ENCODE measurements at regions not wholly inside any gene's neighbourhood (a gene's known extent, or its start where the extent isn't known, plus 50 kb on each side); places are given as distances from the start of the nearest gene placed in this dataset.
"Not testable (repeated sequence)": the region's sequence is repeated elsewhere in the genome, so short reads cannot be mapped to it uniquely, and the experiment has no call there.

GRCh38 chr6:20263059-20263458, 50.8 kb upstream of the MBOAT1 start:
- DNase-seq = no peak

DNA sequence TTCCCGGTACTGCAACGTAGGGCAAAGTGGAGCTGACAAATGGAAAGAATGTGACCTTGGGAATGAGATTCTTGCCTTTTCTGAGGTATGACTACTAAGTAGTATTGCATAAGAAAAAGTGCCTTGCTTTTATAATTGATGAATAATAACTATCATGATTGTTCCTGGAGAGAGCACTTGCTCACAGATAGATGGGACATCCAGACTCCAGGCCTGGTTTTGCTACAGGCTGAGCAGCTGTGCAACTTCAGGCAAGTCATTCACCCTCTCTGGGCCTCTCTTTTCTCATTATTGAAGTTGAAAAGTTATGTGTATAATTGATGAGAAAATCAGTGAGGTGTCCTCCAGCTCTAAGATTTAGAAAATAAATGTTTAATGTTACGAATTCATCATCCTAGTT, 53.6 kb upstream of the MBOAT1 start:
- no peak for DNase-seq

DNA sequence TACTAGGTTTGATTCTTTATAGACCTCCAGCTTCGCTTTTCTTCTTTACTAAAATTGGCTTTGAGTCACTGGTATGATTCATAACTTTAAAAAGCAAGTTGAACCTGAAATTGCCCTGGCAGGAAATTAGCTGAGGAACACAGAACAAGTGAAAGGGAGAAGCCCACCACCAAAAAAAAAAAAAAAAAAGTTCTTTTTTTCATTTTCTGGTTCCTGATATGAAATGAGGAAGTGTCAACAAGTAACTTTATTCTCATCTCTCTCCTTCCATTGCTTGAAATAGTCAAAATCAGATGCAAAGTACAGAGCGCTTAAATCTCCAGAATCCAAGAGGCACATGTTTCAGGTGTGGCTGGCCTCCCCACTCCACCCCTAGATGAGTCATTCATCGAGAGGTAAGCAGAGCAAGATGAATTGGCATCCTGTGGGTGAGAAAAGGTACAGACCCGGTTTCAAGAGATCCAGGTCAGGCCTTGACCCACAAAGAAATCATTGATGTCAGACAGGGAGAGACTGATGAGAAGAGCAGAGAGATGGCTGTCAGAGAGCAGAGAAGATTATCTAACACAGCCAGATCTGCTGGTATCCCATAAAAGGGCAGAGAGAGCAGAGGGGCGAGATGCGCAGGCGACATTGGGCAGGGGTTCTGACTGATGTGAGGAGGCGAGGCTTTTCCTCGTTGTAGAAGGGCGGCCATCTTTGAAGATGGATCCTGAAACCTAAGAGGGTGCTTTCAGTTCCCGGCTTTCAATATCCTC, 54.8 kb upstream of the MBOAT1 start:
- no peak for DNase-seq

DNA sequence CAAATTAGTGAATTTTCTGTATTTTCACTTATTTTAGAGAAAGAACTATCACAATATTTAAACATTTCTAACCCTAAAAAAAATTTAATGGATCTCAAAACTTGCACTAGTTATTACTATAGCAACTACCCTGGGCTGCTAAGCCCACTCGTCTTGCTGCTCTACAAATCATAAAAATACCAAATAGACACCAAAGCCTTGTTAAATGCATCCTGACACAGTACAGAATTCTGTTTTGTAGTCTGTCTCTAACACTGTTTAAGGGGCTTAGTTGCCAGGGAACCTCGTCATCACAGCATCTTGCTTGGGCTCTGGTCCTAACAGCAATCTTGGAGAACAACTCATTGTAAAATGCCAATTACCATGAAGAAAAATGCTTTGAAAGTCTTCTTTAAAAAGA, 56.9 kb upstream of the MBOAT1 start:
- DNase-seq = no peak

GRCh38 chr6:20271818-20272217, 59.5 kb upstream of the MBOAT1 start:
- DNase-seq = peak in 1 of 2 experiments; percentile 8

DNA sequence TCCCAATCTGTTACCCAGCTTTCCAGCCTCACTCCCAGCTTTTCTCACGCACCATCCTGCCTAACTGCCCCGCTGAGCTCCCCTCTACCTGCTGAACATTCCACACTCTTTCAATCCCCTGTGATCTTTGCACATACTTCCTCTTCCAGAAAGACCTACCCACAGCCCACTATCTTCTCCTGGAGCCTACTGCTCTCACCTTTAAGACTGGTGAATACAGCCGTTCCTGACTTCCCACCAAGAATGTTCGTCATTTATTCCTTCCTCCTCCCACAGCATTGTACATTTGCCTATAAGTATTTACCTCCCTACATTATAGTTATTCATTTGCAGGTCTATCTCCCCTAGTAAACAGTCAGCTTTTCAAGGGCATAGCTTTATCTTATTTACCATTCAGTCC, 61.9 kb upstream of the MBOAT1 start:
- no peak for DNase-seq

DNA sequence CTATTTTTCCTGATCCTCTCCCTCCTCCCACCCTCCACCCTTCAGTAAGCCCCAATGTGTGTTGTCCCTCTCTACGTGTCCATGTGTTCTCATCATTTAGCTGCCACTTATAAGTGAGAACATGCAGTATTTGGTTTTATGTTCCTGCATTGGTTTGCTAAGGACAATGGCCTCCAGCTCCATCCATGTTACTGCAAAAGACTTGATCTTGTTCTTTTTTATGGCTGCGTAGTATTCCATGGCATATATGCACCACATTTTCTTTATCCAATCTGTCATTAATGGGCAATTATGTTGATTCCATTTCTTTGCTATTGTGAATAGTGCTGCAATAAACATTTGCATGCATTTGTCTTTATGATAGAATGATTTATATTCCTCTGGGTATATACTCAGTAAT, 63.6 kb upstream of the MBOAT1 start:
- DNase-seq = not testable (repeated sequence)

GRCh38 chr6:20277724-20278123, 65.5 kb upstream of the MBOAT1 start:
- not testable (repeated sequence) for DNase-seq

DNA sequence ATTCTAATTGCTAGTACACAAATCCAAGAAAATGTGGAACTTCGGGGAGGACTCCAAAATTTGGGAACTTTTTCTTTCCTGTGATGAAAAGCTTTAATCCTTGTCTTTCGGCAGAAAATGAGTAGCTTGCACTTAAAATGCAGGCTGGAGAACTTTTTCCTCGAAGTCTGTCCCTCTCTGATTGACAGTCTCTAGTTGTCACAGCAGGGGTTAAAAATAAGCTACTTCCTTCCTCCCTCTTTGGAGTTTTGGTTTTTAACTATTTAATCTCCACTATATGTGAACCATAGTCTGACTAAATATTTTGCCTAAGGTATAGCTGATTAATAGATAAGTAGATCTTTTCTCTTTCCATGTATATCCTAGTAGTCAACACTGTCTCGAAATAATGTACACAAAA, 66.8 kb upstream of the MBOAT1 start:
- no peak for DNase-seq

GRCh38 chr6:20279608-20280287, 67.5 kb upstream of the MBOAT1 start:
- DNase-seq = peak in 1 of 2 experiments; percentile 12

DNA sequence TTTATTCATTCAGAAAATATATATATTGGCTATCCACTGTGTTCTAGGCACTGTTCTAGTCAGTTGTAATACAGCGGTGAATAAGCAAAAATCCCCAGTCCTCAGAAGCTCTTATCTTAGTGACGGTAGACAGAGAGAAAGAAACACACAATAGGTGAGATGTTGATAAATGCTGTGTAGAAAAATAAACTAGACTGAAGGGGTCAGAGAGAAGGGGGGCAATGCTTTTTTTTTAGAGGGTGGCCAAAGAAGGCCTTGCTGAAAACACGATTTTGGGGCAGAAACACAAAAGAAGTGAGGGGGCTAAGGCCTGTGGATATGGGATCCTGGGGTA, 68.0 kb upstream of the MBOAT1 start:
- DNase-seq = no peak

GRCh38 chr6:20284672-20285071, 72.4 kb upstream of the MBOAT1 start:
- no peak for DNase-seq

- no peak for DNase-seq
These were observed 74.8 kb upstream of the MBOAT1 start for GRCh38 chr6:20286968-20287565.

DNA sequence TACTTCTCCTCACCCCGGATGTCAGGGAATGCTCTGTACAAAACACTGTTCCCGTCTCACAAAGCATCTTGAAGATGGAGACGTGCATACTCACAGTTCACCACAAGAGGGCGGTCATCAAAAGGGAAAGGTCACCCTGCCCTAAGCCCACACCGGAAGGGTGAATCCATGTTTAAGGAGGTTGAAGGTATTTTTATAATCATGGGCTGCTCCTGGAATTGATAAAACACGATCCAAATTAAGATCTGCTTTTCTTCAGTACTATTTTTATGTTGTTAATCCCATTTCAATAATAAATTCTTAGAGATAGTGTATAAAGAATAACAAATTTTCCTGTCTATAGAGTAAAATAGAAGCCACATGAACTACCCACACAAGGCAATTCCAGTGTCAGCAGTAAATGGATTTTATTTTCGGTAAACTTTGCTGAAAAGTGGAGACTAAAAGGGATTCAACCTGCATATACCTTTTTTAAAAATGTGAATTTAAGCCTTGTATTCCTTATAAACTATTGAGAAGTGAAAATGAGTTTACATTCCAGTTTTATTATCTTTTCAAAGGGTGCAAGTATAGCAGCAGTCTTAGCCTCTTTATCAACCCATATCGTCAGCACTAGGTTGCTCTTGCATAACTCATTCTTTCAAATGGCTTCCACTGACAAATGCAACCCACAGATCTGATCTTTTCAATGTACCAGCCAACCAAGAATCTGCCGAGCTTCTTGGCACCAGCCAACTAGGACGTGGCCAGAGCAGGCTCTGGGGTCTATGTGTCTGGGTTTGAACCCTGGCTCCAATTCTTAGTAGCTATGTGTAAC, 79.7 kb upstream of the MBOAT1 start:
- peak; percentile 70 to 87 for DNase-seq

- peak in 1 of 2 experiments; percentile 1 for DNase-seq
These were observed 80.6 kb upstream of the MBOAT1 start for GRCh38 chr6:20292905-20293304.

- DNase-seq = no peak
These were observed 89.0 kb upstream of the MBOAT1 start for GRCh38 chr6:20301256-20301655.

GRCh38 chr6:20302168-20302567, 89.9 kb upstream of the MBOAT1 start:
- no peak for DNase-seq

- DNase-seq = no peak
These were observed 90.5 kb upstream of the MBOAT1 start for GRCh38 chr6:20302702-20303251.

DNA sequence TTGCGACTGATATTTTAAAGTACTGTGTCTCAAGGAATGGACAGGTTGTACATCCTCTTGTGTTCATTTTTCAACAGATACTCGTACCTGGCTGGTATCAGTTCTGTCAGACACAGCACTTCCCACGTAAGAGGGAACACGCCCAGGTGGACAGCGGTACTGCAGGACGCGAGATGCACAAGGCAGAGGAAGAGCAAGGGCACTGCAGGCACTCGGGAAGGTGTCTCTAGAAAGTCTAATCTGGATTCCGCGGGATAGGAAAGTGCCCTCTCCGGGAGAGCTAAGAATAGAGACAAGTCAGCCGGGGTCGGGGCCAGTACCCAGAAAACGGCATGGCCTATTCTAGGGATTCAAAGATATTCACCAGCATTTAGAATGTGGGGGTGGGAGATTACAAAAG, 94.2 kb upstream of the MBOAT1 start:
- no peak for DNase-seq

DNA sequence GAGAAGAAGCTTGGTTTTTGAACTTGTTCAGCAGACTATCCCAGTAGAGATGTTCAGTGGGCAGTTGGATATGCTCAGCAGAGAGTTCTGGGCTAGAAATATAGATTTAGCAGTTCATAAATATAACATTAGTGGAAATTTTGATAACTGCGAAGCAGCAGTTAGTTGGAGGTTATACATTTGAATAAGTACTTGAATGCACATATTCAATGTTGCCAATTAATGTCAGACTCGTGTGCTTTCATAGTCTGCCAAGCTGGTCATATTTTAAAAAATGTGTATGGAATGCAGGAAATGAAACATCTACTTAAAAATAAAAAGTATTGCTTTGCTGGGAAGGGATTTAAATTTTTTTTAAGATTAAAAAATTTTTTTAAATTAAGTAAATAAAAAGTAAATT, 92.5 kb upstream of the E2F3 start:
- DNase-seq = no peak

DNA sequence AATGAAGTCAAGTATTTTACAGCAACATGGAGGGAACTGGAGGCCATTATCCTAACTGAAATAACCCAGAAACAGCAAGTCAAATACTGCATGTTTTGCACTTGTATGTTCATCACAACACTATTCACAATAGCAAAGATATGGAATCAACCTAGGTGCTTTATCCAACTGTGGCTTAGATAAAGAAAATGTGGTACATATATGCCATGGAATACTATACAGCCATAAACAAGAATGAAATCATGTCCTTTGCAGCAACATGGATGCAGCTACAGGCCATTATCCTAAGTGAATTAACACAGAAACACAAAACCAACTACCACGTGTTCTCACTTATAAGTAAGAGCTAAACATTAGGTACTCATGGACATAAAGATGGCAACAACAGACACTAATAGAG, 91.5 kb upstream of the E2F3 start:
- no peak for DNase-seq

DNA sequence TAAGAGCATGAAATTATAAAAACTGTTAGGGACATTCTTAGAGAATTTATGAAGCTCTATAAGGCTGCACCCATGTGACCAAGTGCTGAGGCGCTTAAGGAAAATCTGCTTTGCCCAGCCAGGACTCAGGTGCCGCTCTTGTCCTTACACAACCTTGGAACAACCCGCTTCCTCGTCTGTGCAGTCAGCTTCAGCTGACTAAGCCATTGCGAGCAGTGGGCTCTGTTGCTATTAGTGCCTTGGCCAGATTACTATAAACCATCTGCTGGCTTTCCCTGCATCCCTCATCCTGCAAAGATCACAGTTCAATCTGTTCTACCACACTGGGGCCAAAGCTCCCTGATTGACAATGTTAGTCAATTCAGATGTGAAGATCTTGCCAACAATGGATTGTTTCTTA, 89.1 kb upstream of the E2F3 start:
- peak; percentile 79 to 92 for DNase-seq

DNA sequence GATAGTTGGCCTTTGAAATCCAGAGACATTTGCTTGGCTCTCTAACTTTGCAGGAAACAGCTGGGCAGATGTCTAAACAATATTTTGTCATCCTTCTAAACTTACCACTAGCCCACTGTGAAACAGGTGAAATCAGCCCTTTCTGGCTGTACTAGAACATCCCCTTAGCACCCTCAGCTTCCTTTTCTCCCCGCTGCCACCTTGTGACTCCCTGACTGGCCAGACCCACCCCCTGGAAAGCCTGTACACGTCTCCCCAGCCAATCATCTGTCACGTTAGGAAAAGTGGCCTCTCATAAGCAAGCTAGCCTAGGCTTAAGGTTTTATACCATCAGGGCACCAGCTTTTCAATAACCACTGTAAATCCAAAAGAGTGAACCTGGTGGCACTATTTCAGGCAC, 88.6 kb upstream of the E2F3 start:
- peak; percentile 30 to 79 for DNase-seq

Measured in NCI-H524 (cell line).